ENCODE measurements at regions not wholly inside any gene's neighbourhood (a gene's known extent, or its start where the extent isn't known, plus 50 kb on each side); places are given as distances from the start of the nearest gene placed in this dataset.
"Not testable (repeated sequence)": the region's sequence is repeated elsewhere in the genome, so short reads cannot be mapped to it uniquely, and the experiment has no call there.

GRCh38 chr7:112982441-112983063 is 104.1 kb downstream of the GPR85 start:
- DNase-seq (ENCODE audit: low spot score): no peak

GRCh38 chr7:112981966-112982365 is 104.7 kb downstream of the GPR85 start:
- no peak for DNase-seq (ENCODE audit: low spot score)

GRCh38 chr7:112979055-112979454 is 107.6 kb downstream of the GPR85 start:
- DNase-seq (ENCODE audit: low spot score): not testable (repeated sequence)

GRCh38 chr7:112977244-112977955 is 109.2 kb downstream of the GPR85 start:
- DNase-seq (ENCODE audit: low spot score): not testable (repeated sequence)

- no peak for DNase-seq (ENCODE audit: low spot score)
These were observed 115.9 kb downstream of the GPR85 start for GRCh38 chr7:112970771-112971170.

- no peak for DNase-seq (ENCODE audit: low spot score)
These were observed 116.7 kb downstream of the GPR85 start for GRCh38 chr7:112969946-112970345.

GRCh38 chr7:112965506-112965905 is 121.1 kb downstream of the GPR85 start:
- DNase-seq (ENCODE audit: low spot score): no peak

- DNase-seq (ENCODE audit: low spot score): no peak
These were observed 123.0 kb downstream of the GPR85 start for GRCh38 chr7:112963634-112964033.

GRCh38 chr7:112962815-112963214 is 123.8 kb downstream of the GPR85 start:
- no peak for DNase-seq (ENCODE audit: low spot score)

DNA sequence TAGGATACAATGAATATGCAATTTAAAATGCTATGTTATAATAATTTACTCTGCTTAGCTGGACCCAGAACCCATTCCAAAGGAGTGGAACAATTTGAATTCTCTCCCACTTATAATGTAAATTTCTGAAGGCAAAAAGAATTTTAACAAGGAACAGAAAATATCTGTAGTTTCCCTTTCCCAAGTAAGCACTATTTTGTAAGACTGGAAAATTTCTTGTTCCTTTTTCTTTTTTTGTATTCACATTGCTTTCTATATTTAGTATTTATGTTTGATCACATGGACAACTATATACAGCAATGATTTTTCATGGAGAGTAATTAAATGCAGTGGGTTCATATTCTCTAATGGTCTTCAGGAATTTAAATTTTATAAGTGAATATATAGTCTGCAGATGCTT is 127.4 kb downstream of the GPR85 start:
- DNase-seq (ENCODE audit: low spot score): no peak

- DNase-seq (ENCODE audit: low spot score): no peak
These were observed 127.9 kb downstream of the GPR85 start for GRCh38 chr7:112958775-112959174.

DNA sequence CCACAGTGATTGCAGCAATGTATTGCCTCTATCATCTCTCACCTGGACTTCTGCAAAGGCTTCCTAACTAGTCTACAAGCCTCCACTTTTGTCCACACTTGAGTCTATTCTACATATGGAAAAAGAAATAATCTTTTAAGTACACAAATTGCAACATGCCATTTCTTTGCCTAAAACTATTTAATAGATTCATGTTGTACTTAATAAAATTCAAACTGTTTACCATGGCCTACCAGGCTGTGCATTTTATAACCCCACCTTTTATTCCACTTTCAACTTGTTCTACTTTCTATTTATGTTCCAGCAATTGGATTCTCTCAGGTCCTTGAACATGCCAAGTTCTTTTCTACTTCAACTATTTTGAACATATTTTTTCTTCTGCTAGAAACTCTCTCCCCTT is 128.7 kb downstream of the GPR85 start:
- no peak for DNase-seq (ENCODE audit: low spot score)

DNA sequence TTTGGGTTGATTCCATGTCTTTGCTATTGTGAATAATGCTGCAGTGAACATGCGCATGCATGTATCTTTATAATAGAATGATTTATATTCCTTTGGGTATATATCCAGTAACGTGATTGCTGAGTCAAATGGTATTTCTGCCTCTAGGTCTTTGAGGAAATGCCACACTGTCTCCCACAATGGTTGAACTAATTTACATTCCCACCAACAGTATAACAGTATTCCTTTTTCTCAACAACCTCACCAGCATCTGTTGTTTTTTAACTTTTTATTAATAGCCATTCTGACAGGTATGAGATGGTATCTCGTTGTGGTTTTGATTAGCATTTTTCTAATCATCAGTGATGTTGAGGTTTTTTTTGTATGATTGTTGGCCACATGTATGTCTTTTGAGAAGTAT is 133.6 kb downstream of the GPR85 start:
- DNase-seq (ENCODE audit: low spot score): not testable (repeated sequence)

DNA sequence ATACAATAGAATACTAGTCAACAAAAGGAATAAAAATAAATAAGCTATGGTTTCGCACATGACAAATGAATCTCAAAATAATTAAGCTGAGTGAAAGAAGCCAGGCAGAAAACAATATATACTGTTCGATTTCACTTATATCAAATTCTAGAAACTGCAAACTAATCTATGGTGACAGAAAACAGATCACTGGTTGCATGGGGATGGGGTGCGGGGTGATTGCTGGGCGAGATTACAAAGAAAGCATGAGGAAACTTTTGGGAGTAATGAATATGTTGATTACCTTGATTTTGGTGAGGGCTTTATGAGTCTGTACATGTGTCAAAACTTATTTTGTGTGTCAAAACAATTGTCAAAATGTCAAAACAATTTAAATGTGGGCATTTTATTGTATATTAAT is 135.6 kb downstream of the GPR85 start:
- no peak for DNase-seq (ENCODE audit: low spot score)

GRCh38 chr7:112949682-112950081 is 136.9 kb downstream of the GPR85 start:
- not testable (repeated sequence) for DNase-seq (ENCODE audit: low spot score)

DNA sequence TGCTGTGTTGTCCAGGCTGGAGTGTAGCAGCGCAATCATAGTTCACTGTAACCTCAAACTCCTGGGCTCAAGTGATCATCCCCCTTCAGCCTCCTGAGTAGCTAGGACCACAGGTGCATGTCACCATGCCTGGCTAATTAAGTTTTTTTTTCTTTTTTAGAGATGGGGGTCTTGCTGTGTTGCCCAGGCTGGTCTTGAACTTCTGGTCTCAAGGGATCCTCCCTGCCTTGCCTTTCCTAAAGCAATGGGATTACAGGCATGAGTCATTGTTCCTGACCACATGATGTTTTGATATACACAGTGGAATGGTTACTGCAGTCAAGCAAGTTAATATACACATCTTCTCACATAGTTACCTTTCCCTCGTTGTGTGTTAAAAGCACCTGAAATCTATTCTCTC is 140.3 kb downstream of the GPR85 start:
- DNase-seq (ENCODE audit: low spot score): no peak

DNA sequence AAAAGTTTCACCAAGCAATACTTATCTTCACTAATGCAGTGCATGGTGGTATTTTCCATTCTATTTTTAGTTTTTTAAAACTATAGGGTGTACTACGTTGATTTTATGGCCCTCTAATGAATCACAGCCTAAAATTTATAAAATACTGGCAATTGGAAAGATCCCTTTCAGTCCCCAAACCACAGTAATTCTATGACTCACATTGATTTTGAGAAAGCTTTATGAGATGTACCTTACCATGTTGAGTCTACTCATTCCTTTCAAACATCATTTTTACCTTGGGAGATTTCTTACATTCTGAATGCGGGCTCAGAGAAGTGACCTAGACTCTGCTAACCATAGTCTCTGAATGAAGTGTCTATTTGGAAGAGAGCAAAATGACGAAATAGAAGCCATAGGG is 141.6 kb downstream of the GPR85 start:
- DNase-seq (ENCODE audit: low spot score): no peak

- DNase-seq (ENCODE audit: low spot score): no peak
These were observed 143.6 kb downstream of the GPR85 start for GRCh38 chr7:112942981-112943380.

- DNase-seq (ENCODE audit: low spot score): not testable (repeated sequence)
These were observed 144.5 kb downstream of the GPR85 start for GRCh38 chr7:112942125-112942524.

GRCh38 chr7:112940314-112940732 is 146.3 kb downstream of the GPR85 start:
- no peak for DNase-seq (ENCODE audit: low spot score)

- DNase-seq (ENCODE audit: low spot score): peak; percentile 98
These were observed 146.9 kb downstream of the GPR85 start for GRCh38 chr7:112939574-112940313.

GRCh38 chr7:112938863-112939573 is 147.6 kb downstream of the GPR85 start:
- peak; percentile 36 for DNase-seq (ENCODE audit: low spot score)
